Epithelial cell of prostate (primary cell): ENCODE measurements at regions not wholly inside any gene's neighbourhood (a gene's known extent, or its start where the extent isn't known, plus 50 kb on each side); places are given as distances from the start of the nearest gene placed in this dataset.

Experiments used
- DNase-seq: peaks from one replicate; pipeline ENCODE4 v3.0.0-alpha.2; 2011; ENCODE audit warnings: low read depth, low spot score
- H3K27ac ChIP-seq: fragments of 450-650 bp; 2 replicates; pipeline ENCODE4 v1.5.1; 2017; ENCODE audit warnings: mild to moderate bottlenecking

DNA sequence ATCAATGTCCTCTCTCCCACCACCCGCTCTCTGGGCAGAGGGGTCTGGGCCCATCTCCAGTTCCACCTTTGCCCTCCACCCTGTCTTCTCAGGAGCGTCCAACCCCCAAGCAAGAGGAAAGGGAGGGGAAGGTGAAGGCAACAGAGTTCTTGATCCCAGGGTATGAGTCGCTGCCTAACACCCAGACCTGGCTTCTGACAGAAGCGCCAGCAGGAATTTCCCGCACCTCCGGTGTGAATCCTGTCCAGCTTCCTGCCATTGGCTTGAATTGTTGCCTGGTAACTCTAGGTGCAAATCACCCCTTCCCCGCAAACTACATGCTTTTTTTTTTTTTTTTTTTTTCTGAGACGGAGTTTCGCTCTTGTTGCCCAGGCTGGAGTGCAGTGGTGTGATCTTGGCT, 84.2 kb upstream of the IER5L start:
- no peak overlapping the region for H3K27ac ChIP-seq
- no peak for DNase-seq

DNA sequence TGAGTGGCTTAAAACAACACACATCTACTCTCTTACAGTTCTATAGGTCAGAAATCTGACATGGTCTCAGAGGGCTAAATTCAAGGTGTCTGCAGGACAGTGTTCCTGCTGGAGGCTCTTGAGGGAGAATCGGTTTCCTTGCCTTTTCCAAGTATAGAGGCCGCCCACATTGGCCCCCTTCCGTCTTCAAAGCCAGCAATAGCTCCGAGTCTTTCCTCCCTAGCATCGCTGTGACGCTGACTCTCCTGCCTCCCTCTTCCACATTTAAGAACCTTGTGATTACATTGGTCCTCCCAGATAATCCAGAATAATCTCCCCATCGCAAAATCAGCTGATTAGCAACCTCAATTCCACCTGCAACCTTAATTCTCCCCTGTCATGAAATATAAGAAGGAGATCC, 81.3 kb upstream of the IER5L start:
- no peak overlapping the region for H3K27ac ChIP-seq
- no peak for DNase-seq

DNA sequence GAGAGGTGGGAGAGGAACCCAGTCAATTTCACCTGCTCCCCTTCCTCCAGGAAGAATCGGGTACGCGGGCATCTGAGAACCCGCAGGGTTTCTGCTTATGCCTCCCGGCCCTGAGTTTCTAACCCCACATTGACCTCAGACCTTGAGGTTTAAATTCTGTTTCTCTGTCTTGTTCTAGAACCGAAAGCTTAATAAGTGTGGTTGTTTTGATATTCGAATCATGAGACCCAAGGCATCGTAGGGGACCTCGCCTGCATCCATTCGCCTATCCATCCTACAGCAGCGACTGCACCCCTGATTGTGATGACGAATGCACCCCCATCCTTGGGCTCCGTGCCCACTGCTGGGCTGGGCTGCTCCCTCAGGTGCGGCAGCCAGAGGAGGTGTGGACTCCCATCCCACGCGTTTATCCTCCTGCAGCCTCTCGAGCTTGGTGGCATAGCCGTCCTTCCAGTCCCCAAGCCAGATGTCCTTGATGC, 80.8 kb upstream of the IER5L start:
- DNase-seq = no peak
- H3K27ac ChIP-seq = no peak overlapping the region

DNA sequence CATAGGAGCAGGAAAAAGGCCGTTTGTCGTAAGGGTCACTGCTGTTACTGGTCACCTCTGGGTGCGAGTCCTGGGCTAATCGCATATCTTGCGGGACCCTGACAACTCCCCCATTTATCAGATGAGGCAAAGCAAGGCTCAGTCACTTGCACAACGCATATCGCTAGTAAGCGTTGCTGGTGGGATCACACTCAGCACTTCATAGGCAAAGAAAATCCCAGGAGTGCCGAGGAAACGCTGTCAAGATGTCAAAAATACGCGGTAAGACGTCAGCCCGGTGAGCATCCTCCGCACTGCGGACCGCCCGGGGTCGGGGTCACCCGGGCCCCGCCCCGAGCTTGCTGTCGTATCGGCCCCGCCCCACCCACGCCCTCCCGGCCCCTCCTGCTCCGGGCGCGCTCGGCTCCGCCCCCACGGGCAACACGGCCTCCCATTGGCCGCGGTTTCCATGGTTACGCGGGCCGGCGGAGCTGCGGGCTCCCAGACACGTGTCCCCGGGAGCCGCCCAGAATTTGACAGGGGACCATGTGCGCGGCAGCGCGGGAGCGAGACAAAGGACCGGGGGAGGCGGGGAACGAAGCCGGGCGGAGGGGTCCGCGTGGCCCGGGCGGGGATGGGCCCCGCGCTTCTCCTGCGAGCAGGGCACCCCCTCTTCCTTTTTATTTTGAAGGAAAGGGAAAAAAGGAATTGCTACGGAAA, 80.2 kb upstream of the IER5L start:
- DNase-seq = peak; percentile 29
- H3K27ac ChIP-seq = no peak overlapping the region

DNA sequence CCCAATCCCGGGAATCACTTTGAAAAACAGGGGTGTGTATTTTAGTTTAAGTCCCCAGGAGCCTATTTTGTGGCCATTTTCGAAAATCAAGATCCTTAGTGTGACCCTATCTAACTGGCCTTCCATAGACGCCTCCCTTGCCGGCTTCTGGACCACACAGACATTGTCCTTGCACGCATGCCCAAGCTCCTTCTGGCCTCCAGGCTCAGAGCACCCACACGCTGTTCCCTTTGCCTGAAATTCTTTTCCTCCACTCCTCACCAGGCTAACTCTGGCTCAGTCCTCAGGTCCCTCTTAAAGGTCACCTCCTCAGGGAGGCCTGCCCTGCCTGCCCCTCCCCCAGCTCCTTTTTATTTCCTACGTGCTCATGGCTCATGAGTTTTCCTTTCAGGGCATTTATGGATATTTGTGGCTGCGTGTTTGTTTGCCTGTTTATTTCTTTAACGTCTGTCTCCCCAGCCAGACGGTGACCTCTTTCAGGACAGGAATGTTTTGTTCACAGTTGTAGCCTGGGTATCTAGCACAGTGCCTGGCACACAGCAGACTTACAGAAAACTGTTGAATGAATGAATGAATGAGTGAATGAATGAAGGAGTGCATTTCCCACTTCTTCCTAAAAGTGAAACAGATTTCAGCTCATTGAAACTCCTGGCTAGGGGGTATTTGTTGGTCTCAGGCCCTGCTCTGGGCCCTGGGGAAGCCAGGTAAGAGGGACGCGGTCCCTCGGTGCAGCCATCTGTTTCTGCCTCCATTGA, 79.1 kb upstream of the IER5L start:
- H3K27ac ChIP-seq = no peak overlapping the region
- DNase-seq = no peak

DNA sequence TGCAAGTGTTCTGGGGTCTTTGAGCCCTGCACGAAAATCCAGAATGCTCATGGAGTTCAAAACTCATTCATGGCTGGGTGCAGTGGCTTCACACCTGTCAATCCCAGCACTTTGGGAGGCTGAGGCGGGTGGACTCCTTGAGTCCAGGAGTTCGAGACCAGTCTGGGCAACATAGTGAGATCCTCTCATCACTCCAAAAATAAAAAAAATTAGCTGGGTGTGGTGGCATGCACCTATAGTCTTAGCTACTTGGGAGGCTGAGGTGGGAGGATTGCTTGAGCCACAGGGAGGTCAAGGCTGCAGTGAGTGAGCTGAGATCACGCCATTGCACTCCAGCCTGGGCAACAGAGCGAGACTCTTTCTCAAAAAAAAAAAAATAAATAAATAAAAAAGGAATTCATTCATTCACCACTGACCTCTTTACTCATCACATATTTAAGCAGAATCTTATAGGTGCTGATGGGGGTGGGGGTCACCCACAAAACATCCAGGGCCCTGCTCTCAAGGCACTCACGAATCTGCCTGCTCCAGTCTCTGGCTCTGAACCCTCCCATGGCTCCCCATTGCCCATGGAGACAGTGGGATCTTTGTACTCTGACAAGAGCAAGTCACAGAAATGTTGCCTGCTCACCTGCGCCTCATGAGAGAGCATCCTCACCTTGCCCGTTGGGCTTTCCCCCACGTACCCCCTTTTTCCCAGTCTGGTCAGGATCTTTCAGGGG, 76.7 kb upstream of the IER5L start:
- DNase-seq = no peak
- no peak overlapping the region for H3K27ac ChIP-seq

DNA sequence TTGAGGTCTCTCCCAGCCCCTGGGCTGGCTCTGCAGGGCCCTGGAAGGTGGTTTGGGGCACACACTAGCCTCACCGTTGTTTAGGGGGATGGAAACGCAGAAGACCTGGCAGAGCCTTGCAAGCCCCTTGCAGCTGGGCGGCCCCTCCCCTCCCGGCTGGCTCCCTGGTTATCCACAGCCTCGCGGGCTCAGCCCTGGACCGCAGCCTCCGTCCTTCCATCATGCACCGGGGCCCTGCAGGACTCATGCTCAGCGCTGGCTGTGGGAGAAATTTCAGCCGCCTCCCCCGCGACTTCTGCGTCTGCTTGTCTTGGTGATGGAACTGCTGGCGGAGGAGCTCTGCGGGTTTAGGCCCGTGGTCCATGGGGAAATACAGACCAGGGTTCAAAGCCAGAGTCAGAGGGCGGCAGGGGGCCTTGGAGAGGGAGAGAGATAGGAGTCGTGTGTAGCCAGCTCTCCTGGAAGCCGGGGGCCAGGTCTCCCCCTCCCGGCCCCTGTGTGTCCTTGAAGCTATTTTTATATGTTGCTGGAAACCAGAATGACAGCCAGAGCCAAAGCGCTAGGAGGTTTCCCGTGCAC, 75.8 kb upstream of the IER5L start:
- H3K27ac ChIP-seq = no peak overlapping the region
- DNase-seq = no peak

DNA sequence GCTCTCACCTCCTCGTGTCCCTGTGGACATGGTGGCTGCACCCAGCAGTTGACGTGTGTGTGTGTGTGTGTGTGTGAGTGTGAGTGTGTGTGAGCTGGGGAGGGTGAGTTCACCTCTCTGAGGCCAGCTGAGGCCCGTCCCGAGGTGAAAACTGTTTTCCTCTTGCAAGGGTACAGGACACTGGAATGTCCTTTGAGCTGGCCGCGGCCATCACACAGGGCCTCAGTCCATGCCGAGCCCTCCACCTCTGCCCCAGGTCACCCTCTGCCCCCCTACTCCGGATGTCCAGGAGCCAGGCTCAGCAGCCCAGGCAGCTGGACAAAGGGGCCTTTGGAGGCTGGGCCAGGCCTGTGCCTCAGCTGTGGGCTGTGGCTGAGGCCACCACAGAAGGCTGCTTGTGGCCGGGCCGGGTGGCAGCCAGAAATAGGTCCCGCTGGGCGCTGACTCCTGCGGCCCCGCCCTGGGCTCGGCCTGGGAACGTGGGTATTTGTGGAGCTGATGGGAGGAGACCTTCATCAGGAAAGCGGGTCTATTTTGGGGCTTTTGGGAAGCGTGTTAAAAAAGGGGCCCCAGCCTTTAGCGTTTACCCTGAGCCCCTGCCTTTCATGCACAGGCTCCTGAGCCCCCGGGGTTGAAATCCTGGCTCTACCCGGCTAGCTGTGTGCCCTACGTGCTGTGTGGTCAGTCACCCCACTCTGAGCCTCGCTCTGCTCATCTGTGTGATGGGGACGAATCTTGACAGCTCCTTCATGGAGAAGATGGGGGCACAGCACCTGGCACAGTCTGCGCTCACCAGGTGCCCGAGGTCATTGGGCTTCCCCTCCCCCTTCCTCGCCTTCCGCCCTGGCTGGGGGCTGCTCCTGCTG, 75.1 kb upstream of the IER5L start:
- no peak overlapping the region for H3K27ac ChIP-seq
- no peak for DNase-seq

DNA sequence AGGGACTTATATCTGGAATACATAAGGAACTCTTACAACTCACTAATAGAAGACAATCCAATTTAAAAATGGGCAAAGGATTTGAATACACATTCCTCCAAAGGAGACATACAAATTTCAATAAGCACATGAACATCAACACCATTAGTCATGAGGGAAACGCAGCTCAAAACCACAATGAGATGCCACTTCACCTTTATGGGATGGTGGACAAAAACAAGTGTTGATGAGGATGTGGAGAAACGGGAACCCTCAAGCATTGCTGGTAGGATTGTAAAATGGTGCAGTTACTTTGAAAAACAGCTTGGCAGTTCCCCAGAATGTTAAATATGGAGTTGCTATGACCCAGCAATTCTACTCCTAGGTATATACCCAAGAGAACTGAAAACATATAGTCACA, 72.7 kb upstream of the IER5L start:
- no peak for DNase-seq
- H3K27ac ChIP-seq = no peak overlapping the region

DNA sequence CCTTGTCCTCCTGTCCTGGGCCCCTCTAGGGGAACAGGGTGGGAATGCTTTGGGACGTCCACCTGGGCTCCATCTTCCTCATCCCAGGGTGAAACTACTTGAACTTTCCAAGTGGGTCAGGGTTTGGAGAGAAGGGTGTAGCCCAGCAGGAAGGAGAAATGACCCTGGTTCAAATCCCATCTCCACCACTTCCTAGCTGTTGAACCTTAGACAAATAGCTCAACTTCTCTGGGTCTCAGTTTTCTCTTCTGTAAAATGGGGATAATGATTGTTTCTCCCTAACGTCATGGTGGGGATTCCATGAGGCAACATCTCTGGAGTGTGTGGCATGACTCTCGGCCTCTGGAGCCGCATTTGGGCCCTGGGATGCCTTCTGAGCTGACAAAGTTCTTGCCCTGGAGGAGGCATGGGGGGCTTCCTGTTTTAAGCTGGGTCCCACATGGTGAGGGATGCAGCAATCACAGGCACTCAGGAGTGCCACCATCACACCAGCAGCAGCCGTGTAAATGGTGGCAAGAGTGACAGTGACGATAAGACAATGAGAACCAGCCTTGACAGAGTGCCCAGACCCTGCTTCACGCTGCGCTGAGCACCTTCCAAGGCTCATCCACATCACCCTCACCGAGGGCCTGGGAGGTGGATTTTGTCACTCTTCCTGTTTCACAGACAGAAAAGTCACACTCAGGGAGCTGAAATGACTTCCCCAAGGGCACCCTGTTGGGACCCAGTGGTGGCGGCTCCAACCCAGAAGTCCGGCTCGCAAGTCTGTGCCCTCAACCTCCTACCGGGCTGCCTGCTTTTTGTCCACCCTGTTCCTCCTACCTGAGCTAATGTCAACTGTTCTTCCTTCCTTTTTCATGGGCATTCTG, 69.5 kb upstream of the IER5L start:
- DNase-seq = no peak
- H3K27ac ChIP-seq = no peak overlapping the region

DNA sequence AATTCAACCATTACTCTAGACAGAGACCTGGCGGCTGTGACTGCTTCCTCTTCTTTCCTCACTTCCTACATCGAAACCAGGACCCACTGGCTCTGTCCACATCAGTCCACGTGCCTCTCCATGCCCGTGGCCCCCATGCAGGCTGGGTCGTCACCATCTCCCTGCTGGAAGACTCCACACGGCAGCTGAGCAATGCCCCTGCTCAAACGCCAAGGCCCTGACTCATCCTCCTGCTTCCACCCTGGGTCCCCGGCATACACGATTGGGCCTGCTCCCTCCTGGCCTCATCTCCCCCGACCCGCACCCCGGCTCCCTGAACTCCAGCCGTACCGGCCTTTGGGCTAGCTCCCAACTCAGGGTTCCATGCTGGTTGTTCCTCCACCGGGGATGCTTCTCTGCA, 67.2 kb upstream of the IER5L start:
- DNase-seq = no peak
- no peak overlapping the region for H3K27ac ChIP-seq

DNA sequence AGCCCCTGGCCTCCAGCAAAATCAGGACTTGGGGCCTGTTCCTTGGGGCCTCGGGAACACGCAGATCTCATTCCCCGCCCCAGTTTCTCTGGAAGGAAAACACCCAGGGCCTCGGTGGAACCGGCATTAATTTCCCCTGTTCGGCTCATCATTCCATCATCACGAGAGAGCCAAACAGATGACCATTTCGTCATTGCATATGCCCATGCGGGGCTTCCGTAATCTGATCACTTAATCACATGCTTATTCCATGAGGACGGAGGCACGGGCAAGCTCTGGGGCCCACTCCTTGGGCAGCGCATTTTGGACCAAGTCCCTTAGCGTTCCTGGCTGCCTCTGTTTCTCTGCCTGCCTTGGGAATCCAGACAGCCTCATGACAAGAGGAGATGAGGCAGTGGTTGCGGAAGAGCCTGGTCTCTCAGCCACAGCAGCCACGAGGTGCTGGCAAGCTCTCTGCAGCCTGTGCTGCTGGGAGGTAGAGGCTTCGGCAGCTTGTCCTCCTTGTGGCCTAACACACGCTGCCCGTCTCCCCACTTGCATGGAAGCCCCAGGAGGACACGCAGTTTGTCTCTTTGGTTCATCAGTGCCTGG, 65.0 kb upstream of the IER5L start:
- DNase-seq = no peak
- no peak overlapping the region for H3K27ac ChIP-seq

DNA sequence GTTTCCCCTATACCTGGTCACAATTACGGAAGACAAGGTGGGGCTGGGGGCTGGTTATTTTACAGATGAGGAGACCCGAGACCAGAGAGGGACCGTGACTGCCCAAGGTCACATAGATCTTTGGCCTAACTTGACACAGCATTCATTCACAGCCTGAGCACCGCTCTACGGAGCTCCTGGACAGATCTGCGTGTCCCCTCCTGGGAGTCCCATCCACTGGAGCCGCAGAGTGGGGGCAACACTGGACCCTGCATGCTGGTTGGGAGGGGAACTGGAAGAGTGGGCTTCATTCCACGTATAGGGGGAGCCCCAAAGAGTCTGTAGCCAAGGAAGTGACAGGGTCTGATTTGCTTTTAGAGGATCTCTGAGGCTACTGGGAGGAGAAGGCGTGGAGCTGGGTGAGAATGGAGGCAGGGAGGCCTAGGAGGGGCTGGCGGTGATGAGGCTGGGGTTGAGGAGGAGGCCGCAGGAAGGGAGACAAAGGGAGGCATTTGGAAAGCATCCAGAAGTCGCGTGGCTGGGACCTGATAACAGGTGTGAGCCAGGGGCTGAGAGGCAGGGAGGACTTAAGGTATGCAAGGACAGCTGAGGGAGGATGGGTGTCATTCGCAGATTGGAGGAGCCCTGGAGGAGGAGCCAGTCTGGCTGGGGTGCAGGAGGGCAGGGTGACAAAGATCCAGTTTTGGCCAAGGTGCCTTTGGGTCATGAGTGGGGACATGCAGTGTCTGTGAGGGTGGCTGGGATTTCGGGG, 64.3 kb upstream of the IER5L start:
- DNase-seq = no peak
- H3K27ac ChIP-seq = no peak overlapping the region

DNA sequence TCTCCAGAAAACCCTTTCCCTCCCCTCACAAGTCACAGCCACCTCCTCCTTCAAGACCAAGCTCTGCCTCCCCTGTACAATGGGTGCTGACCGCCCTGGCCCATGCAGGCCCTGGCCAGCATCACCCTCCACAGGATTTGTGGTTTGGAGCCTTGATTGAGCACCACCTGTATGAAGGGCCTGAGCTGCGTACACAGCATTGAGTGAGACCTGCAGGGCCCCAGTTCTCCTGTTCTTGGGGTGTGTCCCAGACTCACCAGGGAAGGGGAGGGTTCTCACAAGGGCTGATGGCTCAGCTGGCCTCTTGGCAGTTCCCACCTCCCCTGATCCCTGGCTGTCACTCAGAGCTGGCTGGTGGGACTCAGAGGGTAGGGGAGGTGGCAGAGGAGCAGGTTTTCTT, 63.7 kb upstream of the IER5L start:
- DNase-seq = no peak
- no peak overlapping the region for H3K27ac ChIP-seq

DNA sequence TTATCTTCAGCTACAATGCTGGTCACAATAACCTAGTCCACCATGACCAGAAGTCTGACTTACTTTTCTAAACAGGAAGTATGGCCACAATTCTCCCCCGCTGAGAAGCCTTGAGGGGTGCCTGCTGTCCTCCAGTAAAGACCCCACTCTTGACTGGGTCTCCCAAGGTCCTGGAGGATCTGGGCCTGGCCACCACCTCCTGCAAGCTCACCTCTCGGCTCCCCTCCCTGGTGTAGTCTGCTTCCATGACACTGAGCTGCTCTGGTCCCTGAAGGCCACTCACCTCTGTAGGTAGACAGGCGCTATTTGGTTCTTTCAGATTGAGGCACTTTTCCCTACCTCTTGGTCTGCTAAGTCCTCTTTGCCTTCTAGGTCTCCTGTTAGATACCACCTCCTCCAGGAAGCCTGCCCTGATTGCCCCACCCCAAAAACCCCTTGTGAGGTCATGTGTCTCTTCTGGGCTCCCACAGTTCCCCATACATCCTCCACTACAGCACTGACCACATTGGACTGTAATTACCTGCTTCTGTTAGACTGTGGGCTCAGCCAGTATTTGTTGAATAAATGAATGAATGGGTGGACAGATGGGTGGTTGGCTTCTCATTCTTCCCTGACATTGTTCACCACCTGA, 62.6 kb upstream of the IER5L start:
- no peak overlapping the region for H3K27ac ChIP-seq
- no peak for DNase-seq

DNA sequence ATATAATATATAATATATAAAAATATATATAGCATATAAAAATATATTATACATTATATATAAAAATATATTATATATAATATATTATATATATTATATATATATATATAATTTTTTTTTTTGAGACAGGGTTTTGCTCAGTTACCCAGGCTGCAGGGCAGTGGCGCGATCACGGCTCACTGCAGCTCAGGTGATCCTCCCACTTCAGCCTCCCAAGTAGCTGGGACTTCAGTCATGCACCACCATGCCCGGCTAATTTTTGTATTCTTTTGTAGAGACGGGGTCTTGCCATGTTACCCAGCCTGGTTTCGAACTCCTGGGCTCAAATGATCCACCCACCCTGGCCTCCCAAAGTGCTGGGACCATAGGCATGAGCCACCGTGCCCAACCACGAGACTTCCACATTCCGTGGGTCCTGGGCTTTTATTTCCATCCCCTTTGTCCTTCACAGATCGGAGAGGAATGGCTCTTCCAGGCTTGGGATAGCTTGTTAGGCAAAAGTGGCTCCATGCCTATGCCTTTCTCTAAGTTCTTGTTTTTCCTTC, 62.0 kb upstream of the IER5L start:
- no peak overlapping the region for H3K27ac ChIP-seq
- no peak for DNase-seq

DNA sequence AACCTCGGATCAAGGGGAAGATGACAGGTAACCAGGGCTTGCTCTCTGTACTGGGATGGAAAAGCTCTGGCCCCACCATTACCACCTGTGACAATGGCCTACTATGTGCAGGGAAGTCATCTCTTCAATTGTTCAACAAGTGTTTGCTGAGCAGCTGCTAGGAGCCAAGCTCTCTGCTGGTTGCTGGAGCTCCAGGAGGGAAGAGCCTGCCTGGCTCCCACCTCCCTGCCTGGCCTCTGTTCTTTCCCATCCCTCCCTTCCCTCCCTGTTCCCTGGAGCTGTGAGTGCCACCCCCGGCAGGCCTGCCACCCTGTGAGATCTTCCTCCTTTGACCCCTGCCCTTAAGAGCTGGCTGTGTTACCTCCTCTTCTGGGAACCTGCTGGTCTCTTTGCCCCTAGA, 59.7 kb upstream of the IER5L start:
- DNase-seq = no peak
- H3K27ac ChIP-seq = no peak overlapping the region
